Ovary (tissue), 3 donors: ENCODE measurements at regions not wholly inside any gene's neighbourhood (a gene's known extent, or its start where the extent isn't known, plus 50 kb on each side); places are given as distances from the start of the nearest gene placed in this dataset.

Experiments used
- EP300 ChIP-seq: sonication (generic); formaldehyde crosslinking; IDR thresholded peaks from one replicate; pipeline ENCODE4 v1.6.1; 2017; ENCODE audit warnings: antibody characterized with exemption
- POLR2A ChIP-seq: fragments of 450-650 bp; IDR thresholded peaks from one replicate; pipeline ENCODE4 v1.6.1; 2017; ENCODE audit warnings: antibody characterized with exemption, mild to moderate bottlenecking, moderate library complexity
- TF ChIP-seq, protein P1 (sequence below), 3 donors: fragments of 450-650 bp in 2 of 3; fragments of 200-600 bp in 1 of 3; IDR thresholded peaks; one replicate each; pipeline versions ENCODE4 v1.5.1 to v1.8.0; 2016 to 2022; ENCODE audit warnings: antibody characterized with exemption in 3 of 3, mild to moderate bottlenecking in 1 of 3
- donor health status: DM: no; HTN: no; CAD: no.

DNA sequence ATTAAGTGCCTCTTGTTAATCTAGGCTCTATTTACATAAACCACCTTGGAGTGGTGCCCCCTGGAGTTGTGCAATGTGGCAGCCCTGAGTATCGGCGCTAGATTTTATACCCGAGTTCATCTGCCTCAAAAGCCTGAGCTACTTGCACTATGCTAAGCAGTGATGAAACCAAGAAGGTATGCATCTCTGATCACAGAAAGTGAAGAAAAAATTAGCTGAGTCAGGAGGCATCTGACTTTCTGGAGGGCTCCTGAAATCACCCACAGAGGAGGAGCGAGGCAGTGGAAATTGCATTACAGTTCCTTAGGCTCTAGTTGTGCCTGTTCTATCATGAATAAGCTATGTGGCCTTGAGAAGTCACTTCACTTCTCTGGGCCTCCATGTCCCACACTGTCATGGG lies 80.3 kb upstream of the PSMD7 start:
- TF ChIP-seq, protein P1, sequence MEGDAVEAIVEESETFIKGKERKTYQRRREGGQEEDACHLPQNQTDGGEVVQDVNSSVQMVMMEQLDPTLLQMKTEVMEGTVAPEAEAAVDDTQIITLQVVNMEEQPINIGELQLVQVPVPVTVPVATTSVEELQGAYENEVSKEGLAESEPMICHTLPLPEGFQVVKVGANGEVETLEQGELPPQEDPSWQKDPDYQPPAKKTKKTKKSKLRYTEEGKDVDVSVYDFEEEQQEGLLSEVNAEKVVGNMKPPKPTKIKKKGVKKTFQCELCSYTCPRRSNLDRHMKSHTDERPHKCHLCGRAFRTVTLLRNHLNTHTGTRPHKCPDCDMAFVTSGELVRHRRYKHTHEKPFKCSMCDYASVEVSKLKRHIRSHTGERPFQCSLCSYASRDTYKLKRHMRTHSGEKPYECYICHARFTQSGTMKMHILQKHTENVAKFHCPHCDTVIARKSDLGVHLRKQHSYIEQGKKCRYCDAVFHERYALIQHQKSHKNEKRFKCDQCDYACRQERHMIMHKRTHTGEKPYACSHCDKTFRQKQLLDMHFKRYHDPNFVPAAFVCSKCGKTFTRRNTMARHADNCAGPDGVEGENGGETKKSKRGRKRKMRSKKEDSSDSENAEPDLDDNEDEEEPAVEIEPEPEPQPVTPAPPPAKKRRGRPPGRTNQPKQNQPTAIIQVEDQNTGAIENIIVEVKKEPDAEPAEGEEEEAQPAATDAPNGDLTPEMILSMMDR (IDR thresholded peaks at IDR 0.05) = no peak
- TF ChIP-seq POLR2A (no peak), EP300 (no peak)
